ENCODE measurements at regions not wholly inside any gene's neighbourhood (a gene's known extent, or its start where the extent isn't known, plus 50 kb on each side); places are given as distances from the start of the nearest gene placed in this dataset.

GRCh38 chr11:26777372-26777808 is 55.5 kb upstream of the SLC5A12 start:
- no peak for DNase-seq

GRCh38 chr11:26778000-26778757 is 56.3 kb upstream of the SLC5A12 start:
- DNase-seq: no peak

- no peak for DNase-seq
Measured at GRCh38 chr11:26779074-26779865, 57.4 kb upstream of the SLC5A12 start.

GRCh38 chr11:26780376-26781085 is 58.7 kb upstream of the SLC5A12 start:
- no peak for DNase-seq

GRCh38 chr11:26782220-26782965 is 60.5 kb upstream of the SLC5A12 start:
- no peak for DNase-seq

- no peak for DNase-seq
Measured at GRCh38 chr11:26783997-26784396, 62.1 kb upstream of the SLC5A12 start.

- DNase-seq: no peak
Measured at GRCh38 chr11:26790738-26791137, 68.9 kb upstream of the SLC5A12 start.

GRCh38 chr11:26792941-26793340 is 71.1 kb upstream of the SLC5A12 start:
- no peak for DNase-seq

- no peak for DNase-seq
Measured at GRCh38 chr11:26793487-26793886, 71.6 kb upstream of the SLC5A12 start.

- no peak for DNase-seq
Measured at GRCh38 chr11:26801601-26802000, 79.7 kb upstream of the SLC5A12 start.

GRCh38 chr11:26805001-26805400 is 83.1 kb upstream of the SLC5A12 start:
- DNase-seq: no peak

- DNase-seq: no peak
Measured at GRCh38 chr11:26806219-26806618, 84.4 kb upstream of the SLC5A12 start.

GRCh38 chr11:26820739-26821138 is 98.9 kb upstream of the SLC5A12 start:
- DNase-seq: no peak

- no peak for DNase-seq
Measured at GRCh38 chr11:26823963-26824362, 102.1 kb upstream of the SLC5A12 start.

GRCh38 chr11:26827567-26828081 is 105.8 kb upstream of the SLC5A12 start:
- no peak for DNase-seq

GRCh38 chr11:26828288-26828687 is 106.4 kb upstream of the SLC5A12 start:
- no peak for DNase-seq

GRCh38 chr11:26830218-26830617 is 108.4 kb upstream of the SLC5A12 start:
- DNase-seq: no peak

- no peak for DNase-seq
Measured at GRCh38 chr11:26830757-26831156, 108.9 kb upstream of the SLC5A12 start.

GRCh38 chr11:26834601-26835000 is 112.7 kb upstream of the SLC5A12 start:
- no peak for DNase-seq

- DNase-seq: no peak
Measured at GRCh38 chr11:26835611-26836010, 113.8 kb upstream of the SLC5A12 start.

GRCh38 chr11:26837154-26837553 is 115.3 kb upstream of the SLC5A12 start:
- no peak for DNase-seq

- DNase-seq: no peak
Measured at GRCh38 chr11:26839911-26840698, 118.2 kb upstream of the SLC5A12 start.
